Erythroblast (primary cell): ENCODE measurements at regions not wholly inside any gene's neighbourhood (a gene's known extent, or its start where the extent isn't known, plus 50 kb on each side); places are given as distances from the start of the nearest gene placed in this dataset.

Source experiments
- GATA1 ChIP-seq: IDR thresholded peaks from 2 replicates; pipeline ENCODE4 v1.6.1; 2011; ENCODE audit warnings: low read depth, mild to moderate bottlenecking, control low read depth, low read length, moderate library complexity
- POLR2A ChIP-seq: IDR thresholded peaks from 2 replicates; pipeline ENCODE4 v1.6.1; 2011; ENCODE audit warnings: mild to moderate bottlenecking, low read length

DNA sequence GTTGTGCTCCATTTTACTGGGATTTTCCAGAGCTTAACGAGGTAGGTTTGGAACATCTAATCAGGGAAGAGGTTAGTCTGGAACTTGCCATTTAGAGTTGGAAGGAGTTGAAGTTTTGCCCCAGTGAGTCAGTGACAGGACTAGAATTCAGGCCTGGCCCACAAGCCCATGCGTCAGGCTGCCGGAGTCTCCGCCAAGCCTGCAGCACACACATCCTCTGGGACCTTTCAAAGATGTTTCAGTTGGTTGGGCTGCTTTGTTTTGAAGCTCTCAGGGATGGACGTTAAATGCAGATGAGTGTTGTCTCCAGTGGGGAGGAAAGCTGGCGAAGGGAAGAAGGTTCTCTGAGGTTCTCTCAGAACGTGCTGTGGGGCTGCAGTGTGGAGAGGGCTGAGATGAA, 147.0 kb downstream of the PSAT1 start:
- TF ChIP-seq POLR2A (no peak), GATA1 (no peak)
